ENCODE measurements at regions not wholly inside any gene's neighbourhood (a gene's known extent, or its start where the extent isn't known, plus 50 kb on each side); places are given as distances from the start of the nearest gene placed in this dataset.

- TF ChIP-seq CTCF (conservative IDR thresholded peaks at IDR 0.05; ENCODE audit: low read depth, low read length) (no peak), EZH2 (IDR thresholded peaks at IDR 0.05; ENCODE audit: low read length, unreplicated experiment) (no peak), EZH2phosphoT487 (IDR thresholded peaks at IDR 0.05; ENCODE audit: borderline replicate concordance, low read length) (no peak)
These were observed 54.0 kb upstream of the CWC22 start for GRCh38 chr2:180061085-180061484.
